ENCODE measurements at regions not wholly inside any gene's neighbourhood (a gene's known extent, or its start where the extent isn't known, plus 50 kb on each side); places are given as distances from the start of the nearest gene placed in this dataset.

DNA sequence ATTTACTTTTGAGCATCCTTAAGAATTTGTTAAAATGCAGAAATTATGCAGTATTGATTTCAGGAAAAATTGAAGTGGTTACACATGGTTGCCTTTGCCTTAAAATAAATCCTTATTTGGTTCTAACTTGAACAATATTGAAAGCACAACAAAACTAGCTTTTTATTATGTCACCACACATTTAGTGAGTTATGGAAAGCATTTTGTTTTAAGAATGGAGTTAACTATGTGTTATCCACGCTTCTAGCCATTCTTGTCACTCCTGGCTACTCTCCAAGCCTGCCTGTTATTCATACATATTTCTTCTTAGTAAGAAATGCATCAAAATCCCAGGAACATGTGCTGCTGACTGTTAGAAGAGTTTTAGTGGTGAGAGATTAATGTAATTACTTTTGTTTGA, 73.9 kb downstream of the FAT4 start:
- Histone ChIP-seq H4K20me1 (ENCODE audit: control insufficient read depth, insufficient read depth, low read depth, low read length) (no peaks in the 10 kb centered on the region), H3K9me2 (replicated peaks; ENCODE audit: control insufficient read depth, low read length) (no peaks in the 10 kb centered on the region), H3K4me2 (ENCODE audit: low read length) (no peak overlapping the region), H3K9me3 (ENCODE audit: control insufficient read depth, insufficient read depth, low read length) (no peaks in the 10 kb centered on the region), H3K4me3 (ENCODE audit: low read length) (no peak overlapping the region), H3K27me3 (ENCODE audit: control insufficient read depth, low read length) (no peaks in the 10 kb centered on the region), H3K27ac (ENCODE audit: low read depth, low read length) (no peak overlapping the region), H3K36me3 (ENCODE audit: control insufficient read depth, low read length) (no peaks in the 10 kb centered on the region), H3K79me2 (ENCODE audit: control insufficient read depth, low read length) (no peaks in the 10 kb centered on the region), H3K4me1 (ENCODE audit: control insufficient read depth, low read length) (no peaks in the 10 kb centered on the region), H3F3A (ENCODE audit: control insufficient read depth, insufficient read depth) (no peaks in the 10 kb centered on the region)
- TF ChIP-seq EZH2phosphoT487 (IDR thresholded peaks at IDR 0.05; ENCODE audit: borderline replicate concordance, low read length), result no peak
- TF ChIP-seq, protein P1, sequence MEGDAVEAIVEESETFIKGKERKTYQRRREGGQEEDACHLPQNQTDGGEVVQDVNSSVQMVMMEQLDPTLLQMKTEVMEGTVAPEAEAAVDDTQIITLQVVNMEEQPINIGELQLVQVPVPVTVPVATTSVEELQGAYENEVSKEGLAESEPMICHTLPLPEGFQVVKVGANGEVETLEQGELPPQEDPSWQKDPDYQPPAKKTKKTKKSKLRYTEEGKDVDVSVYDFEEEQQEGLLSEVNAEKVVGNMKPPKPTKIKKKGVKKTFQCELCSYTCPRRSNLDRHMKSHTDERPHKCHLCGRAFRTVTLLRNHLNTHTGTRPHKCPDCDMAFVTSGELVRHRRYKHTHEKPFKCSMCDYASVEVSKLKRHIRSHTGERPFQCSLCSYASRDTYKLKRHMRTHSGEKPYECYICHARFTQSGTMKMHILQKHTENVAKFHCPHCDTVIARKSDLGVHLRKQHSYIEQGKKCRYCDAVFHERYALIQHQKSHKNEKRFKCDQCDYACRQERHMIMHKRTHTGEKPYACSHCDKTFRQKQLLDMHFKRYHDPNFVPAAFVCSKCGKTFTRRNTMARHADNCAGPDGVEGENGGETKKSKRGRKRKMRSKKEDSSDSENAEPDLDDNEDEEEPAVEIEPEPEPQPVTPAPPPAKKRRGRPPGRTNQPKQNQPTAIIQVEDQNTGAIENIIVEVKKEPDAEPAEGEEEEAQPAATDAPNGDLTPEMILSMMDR (IDR thresholded peaks at IDR 0.05; ENCODE audit: low read depth, low read length, poor library complexity, severe bottlenecking), result no peak

DNA sequence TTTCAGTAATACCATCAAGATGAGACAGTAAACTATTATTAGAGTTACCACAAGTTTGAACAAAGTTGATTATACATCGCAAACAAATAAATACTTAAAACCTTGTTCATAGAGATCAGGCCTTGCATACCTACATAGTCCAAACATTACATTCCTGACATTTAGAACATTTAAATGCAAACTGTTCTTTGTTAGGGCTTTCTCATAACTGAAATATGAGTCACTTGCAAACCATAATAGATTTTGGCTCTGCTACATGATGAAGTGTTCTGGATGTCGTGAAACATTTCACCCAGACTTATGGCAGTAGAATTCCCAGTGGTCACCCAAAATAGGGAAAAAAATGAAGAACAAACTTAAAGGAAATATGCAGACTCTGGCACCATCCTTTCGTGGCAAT, 75.0 kb downstream of the FAT4 start:
- Histone ChIP-seq H3K4me2 (ENCODE audit: low read length) (no peak overlapping the region), H3K9me2 (replicated peaks; ENCODE audit: control insufficient read depth, low read length) (no peaks in the 10 kb centered on the region), H3K79me2 (ENCODE audit: control insufficient read depth, low read length) (no peaks in the 10 kb centered on the region), H3K27ac (ENCODE audit: low read depth, low read length) (no peak overlapping the region), H3K27me3 (ENCODE audit: control insufficient read depth, low read length) (no peaks in the 10 kb centered on the region), H4K20me1 (ENCODE audit: control insufficient read depth, insufficient read depth, low read depth, low read length) (no peaks in the 10 kb centered on the region), H3K4me3 (ENCODE audit: low read length) (no peak overlapping the region), H3K36me3 (ENCODE audit: control insufficient read depth, low read length) (no peaks in the 10 kb centered on the region), H3K4me1 (ENCODE audit: control insufficient read depth, low read length) (no peaks in the 10 kb centered on the region), H3F3A (ENCODE audit: control insufficient read depth, insufficient read depth) (no peaks in the 10 kb centered on the region), H3K9me3 (ENCODE audit: control insufficient read depth, insufficient read depth, low read length) (no peaks in the 10 kb centered on the region)
- TF ChIP-seq EZH2phosphoT487 (IDR thresholded peaks at IDR 0.05; ENCODE audit: borderline replicate concordance, low read length), result no peak
- TF ChIP-seq, protein P1 (IDR thresholded peaks at IDR 0.05; ENCODE audit: low read depth, low read length, poor library complexity, severe bottlenecking), result no peak

DNA sequence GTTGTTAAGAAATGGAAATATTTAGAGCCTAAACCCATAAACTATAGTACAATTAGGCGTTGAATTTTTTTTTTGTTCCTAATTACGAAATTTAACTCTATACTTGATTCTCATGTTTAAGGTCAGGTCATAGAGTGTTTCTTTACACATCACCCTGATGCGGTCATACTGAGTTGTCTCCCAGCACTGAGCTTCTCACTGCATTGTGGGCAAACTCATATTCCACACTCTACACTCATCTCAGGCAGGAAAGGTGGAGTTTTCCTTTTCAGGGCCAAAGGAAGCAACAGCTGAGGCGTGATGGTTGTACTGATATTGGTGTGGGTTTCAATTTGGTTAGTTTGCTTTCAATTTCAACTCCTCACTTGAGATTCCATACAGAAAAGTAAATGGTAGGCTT, 75.4 kb downstream of the FAT4 start:
- H3K9me3 ChIP-seq (ENCODE audit: control insufficient read depth, insufficient read depth, low read length), result no peaks in the 10 kb centered on the region
- H4K20me1 ChIP-seq (ENCODE audit: control insufficient read depth, insufficient read depth, low read depth, low read length), result no peaks in the 10 kb centered on the region
- no peak overlapping the region for H3K4me3 ChIP-seq (ENCODE audit: low read length)
- no peaks in the 10 kb centered on the region for H3K27me3 ChIP-seq (ENCODE audit: control insufficient read depth, low read length)
- no peaks in the 10 kb centered on the region for H3K4me1 ChIP-seq (ENCODE audit: control insufficient read depth, low read length)
- no peaks in the 10 kb centered on the region for H3K9me2 ChIP-seq (replicated peaks; ENCODE audit: control insufficient read depth, low read length)
- no peaks in the 10 kb centered on the region for H3K36me3 ChIP-seq (ENCODE audit: control insufficient read depth, low read length)
- no peaks in the 10 kb centered on the region for H3K79me2 ChIP-seq (ENCODE audit: control insufficient read depth, low read length)
- H3F3A ChIP-seq (ENCODE audit: control insufficient read depth, insufficient read depth), result no peaks in the 10 kb centered on the region
- TF ChIP-seq EZH2phosphoT487 (IDR thresholded peaks at IDR 0.05; ENCODE audit: borderline replicate concordance, low read length), result no peak
- TF ChIP-seq, protein P1 (IDR thresholded peaks at IDR 0.05; ENCODE audit: low read depth, low read length, poor library complexity, severe bottlenecking), result no peak
- no peak overlapping the region for H3K4me2 ChIP-seq (ENCODE audit: low read length)
- H3K27ac ChIP-seq (ENCODE audit: low read depth, low read length), result no peak overlapping the region

GRCh38 chr4:125390727-125391126, 76.0 kb downstream of the FAT4 start:
- Histone ChIP-seq H3K79me2 (ENCODE audit: control insufficient read depth, low read length) (no peaks in the 10 kb centered on the region), H3K27me3 (ENCODE audit: control insufficient read depth, low read length) (no peaks in the 10 kb centered on the region), H4K20me1 (ENCODE audit: control insufficient read depth, insufficient read depth, low read depth, low read length) (no peaks in the 10 kb centered on the region), H3K4me3 (ENCODE audit: low read length) (no peak overlapping the region), H3K4me2 (ENCODE audit: low read length) (no peak overlapping the region), H3K36me3 (ENCODE audit: control insufficient read depth, low read length) (no peaks in the 10 kb centered on the region), H3K9me3 (ENCODE audit: control insufficient read depth, insufficient read depth, low read length) (no peaks in the 10 kb centered on the region), H3F3A (ENCODE audit: control insufficient read depth, insufficient read depth) (no peaks in the 10 kb centered on the region), H3K27ac (ENCODE audit: low read depth, low read length) (no peak overlapping the region), H3K4me1 (ENCODE audit: control insufficient read depth, low read length) (no peaks in the 10 kb centered on the region), H3K9me2 (replicated peaks; ENCODE audit: control insufficient read depth, low read length) (no peaks in the 10 kb centered on the region)
- no peak for TF ChIP-seq EZH2phosphoT487 (IDR thresholded peaks at IDR 0.05; ENCODE audit: borderline replicate concordance, low read length)
- TF ChIP-seq, protein P1 (IDR thresholded peaks at IDR 0.05; ENCODE audit: low read depth, low read length, poor library complexity, severe bottlenecking), result no peak
